Gastroesophageal sphincter (tissue), 4 donors: ENCODE measurements at regions not wholly inside any gene's neighbourhood (a gene's known extent, or its start where the extent isn't known, plus 50 kb on each side); places are given as distances from the start of the nearest gene placed in this dataset.
A peak's percentile ranks its signal among the peaks of the same experiment; 100 is the strongest.

Experiments used
- ATAC-seq: fragments of 150-250 bp; one replicate; pipeline ENCODE4 v1.9.1; 2016; ENCODE audit warnings: mild to moderate bottlenecking, moderate library complexity
- H3K27ac ChIP-seq, 4 donors: fragments of 200-600 bp; sonication (generic) in 3 of 4; 1 replicate in 3 of 4; 2 replicates in 1 of 4; pipeline ENCODE4 v1.5.1; 2016 to 2019
- H3K27me3 ChIP-seq: fragments of 200-600 bp; sonication (generic); one replicate; pipeline ENCODE4 v1.5.1; 2019
- H3K36me3 ChIP-seq, 2 donors: fragments of 200-600 bp; sonication (generic); one replicate each; pipeline ENCODE4 v1.5.1; 2019; ENCODE audit warnings: control low read depth in 1 of 2
- H3K4me1 ChIP-seq, 3 donors: fragments of 200-600 bp; sonication (generic); 1 replicate in 2 of 3; 2 replicates in 1 of 3; pipeline ENCODE4 v1.5.1; 2016 to 2019; ENCODE audit warnings: control low read depth in 2 of 3
- H3K4me3 ChIP-seq, 2 donors: fragments of 200-600 bp; sonication (generic); one replicate each; pipeline ENCODE4 v1.5.1; 2019; ENCODE audit warnings: mild to moderate bottlenecking in 1 of 2, moderate library complexity in 1 of 2
- H3K9me3 ChIP-seq, 3 donors: fragments of 200-600 bp; sonication (generic); one replicate each; pipeline ENCODE4 v1.5.1; 2017 to 2019; ENCODE audit warnings: control low read depth in 2 of 3
- EP300 ChIP-seq: sonication (generic); formaldehyde crosslinking; IDR thresholded peaks from one replicate; pipeline ENCODE4 v1.6.1; 2017; ENCODE audit warnings: antibody characterized with exemption, mild to moderate bottlenecking
- POLR2A ChIP-seq, 2 donors: fragments of 450-650 bp; IDR thresholded peaks; one replicate each; pipeline ENCODE4 v1.6.1; 2017; ENCODE audit warnings: antibody characterized with exemption in 2 of 2, mild to moderate bottlenecking in 2 of 2, moderate library complexity in 1 of 2
- POLR2AphosphoS5 ChIP-seq: sonication (generic); formaldehyde crosslinking; IDR thresholded peaks from one replicate; pipeline ENCODE4 v1.6.1; 2017; ENCODE audit warnings: antibody characterized with exemption
- WGBS, 2 donors: methylation state at CpG; one replicate each; pipeline ENCODE4 v1.1.5; 2018; ENCODE audit warnings: low coverage in 1 of 2; 5-methylcytosine and 5-hydroxymethylcytosine counted together
- TF ChIP-seq, protein P1 (sequence below), 4 experiments: fragments of 200-600 bp in 2 of 4; fragments of 450-650 bp in 2 of 4; sonication (generic) in 1 of 4; IDR thresholded peaks; one replicate each; pipeline ENCODE4 v1.5.1; 2017 to 2019; ENCODE audit warnings: antibody characterized with exemption in 4 of 4, mild to moderate bottlenecking in 2 of 4, moderate library complexity in 2 of 4

DNA sequence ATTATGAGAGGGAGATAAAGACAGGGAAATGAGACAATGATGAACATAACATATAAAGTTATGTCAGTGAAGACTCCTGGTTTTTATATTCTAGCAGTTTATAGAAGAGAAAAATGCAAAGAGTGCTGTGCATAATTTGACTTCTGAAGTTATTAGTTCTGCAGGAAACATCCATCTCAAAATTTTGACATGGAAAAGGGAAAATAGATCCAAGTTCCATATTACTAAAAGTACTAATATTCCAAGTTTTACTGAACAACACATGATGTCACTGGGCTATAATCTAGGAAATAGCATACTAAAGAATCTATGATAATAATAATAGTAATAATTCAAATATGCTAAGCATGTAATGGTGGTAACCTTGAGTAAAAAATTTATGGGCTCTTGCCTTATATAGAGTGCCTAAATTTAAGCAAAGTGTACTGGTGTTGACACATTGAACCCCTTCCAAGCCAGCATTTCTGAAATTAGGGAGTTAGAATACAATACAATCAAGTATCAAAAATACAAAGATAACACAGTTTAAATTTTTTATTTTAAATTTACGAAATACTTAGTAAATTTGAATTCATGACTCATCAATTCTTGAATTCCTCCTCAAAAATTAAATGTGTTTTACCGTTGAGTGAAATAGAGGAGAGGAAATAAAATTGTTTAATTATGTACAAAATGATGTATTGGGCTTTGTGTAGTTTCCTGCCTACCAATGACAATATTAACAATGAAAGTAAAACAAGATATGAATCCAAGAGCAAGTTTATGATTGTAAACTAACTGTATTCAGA, 102.8 kb upstream of the KCND2 start:
- no peak for TF ChIP-seq EP300
- TF ChIP-seq, protein P1, sequence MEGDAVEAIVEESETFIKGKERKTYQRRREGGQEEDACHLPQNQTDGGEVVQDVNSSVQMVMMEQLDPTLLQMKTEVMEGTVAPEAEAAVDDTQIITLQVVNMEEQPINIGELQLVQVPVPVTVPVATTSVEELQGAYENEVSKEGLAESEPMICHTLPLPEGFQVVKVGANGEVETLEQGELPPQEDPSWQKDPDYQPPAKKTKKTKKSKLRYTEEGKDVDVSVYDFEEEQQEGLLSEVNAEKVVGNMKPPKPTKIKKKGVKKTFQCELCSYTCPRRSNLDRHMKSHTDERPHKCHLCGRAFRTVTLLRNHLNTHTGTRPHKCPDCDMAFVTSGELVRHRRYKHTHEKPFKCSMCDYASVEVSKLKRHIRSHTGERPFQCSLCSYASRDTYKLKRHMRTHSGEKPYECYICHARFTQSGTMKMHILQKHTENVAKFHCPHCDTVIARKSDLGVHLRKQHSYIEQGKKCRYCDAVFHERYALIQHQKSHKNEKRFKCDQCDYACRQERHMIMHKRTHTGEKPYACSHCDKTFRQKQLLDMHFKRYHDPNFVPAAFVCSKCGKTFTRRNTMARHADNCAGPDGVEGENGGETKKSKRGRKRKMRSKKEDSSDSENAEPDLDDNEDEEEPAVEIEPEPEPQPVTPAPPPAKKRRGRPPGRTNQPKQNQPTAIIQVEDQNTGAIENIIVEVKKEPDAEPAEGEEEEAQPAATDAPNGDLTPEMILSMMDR (IDR thresholded peaks at IDR 0.05), result no peak
- no peak for TF ChIP-seq POLR2A (IDR thresholded peaks at IDR 0.05)
- TF ChIP-seq POLR2AphosphoS5, result no peak
- no peak overlapping the region for H3K4me3 ChIP-seq
- H3K27ac ChIP-seq, result no peak overlapping the region
- no peak for ATAC-seq
- H3K4me1 ChIP-seq, result peaks cover 0 to 5% (median 3%) of the 10 kb centered on the region in 3 donors
- H3K36me3 ChIP-seq, result no peaks in the 10 kb centered on the region
- H3K27me3 ChIP-seq, result no peaks in the 10 kb centered on the region
- WGBS, 2 donors, result 45 to 52% methylated on average over 2 of the region's 2 CpGs
- H3K9me3 ChIP-seq, result no peaks in the 10 kb centered on the region

DNA sequence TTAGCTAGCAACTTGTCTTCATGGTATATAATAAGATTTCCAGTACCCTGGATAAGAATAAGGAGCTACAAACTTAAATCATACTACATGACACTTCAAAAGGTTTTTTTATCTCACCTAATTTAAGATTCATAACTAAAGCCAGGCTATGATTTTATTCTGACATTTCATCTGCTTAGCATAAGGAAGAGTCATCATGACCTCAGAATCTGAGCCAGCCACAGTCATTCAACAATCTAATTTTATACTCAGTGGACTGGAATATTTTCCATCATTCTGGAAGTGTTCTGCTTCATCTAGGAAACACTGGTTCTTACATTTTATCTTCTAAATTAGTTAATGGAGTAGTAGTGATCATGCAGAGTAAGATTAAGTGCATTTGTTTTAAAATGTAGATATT, 102.1 kb upstream of the KCND2 start:
- peak overlapping the region in 1 of 4 donors; percentile 24 for H3K27ac ChIP-seq

DNA sequence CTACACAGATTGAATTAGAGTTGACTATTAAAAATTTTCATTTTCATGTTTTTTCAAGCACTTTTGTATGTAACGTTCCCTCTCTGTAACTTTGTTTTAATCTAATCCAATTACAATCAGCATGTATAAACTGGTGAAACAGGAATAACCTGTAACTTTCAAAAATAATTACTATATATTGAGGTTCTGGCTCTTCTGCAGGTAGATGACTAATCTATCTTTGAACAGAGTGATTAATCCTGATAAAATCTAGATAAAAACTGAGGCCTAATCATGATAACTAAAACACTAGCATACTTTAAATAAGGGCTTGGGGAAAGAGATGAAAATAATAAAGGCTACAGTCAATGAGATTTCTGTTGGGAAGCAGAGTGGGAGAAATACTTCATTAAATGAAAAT, 101.6 kb upstream of the KCND2 start:
- Histone ChIP-seq H3K36me3 (no peaks in the 10 kb centered on the region), H3K27me3 (no peaks in the 10 kb centered on the region), H3K27ac (no peak overlapping the region), H3K4me1 (peaks cover 0 to 5% (median 3%) of the 10 kb centered on the region in 3 donors), H3K4me3 (no peak overlapping the region), H3K9me3 (no peaks in the 10 kb centered on the region)
- ATAC-seq, result no peak
- TF ChIP-seq, protein P1 (IDR thresholded peaks at IDR 0.05), result no peak
- TF ChIP-seq POLR2AphosphoS5 (no peak), POLR2A (IDR thresholded peaks at IDR 0.05) (no peak), EP300 (no peak)
- WGBS, 2 donors, result 50 to 73% methylated on average over 1 of the region's 1 CpG

More for the DNA sequence above, 102.1 kb upstream of the KCND2 start:
- peak; percentile 57 for ATAC-seq
- Histone ChIP-seq H3K4me1 (peaks cover 0 to 5% (median 3%) of the 10 kb centered on the region in 3 donors), H3K4me3 (no peak overlapping the region), H3K27me3 (no peaks in the 10 kb centered on the region), H3K9me3 (no peaks in the 10 kb centered on the region), H3K36me3 (no peaks in the 10 kb centered on the region)
- TF ChIP-seq EP300 (no peak), POLR2AphosphoS5 (no peak), POLR2A (IDR thresholded peaks at IDR 0.05) (no peak)
- TF ChIP-seq, protein P1 (IDR thresholded peaks at IDR 0.05), result no peak

DNA sequence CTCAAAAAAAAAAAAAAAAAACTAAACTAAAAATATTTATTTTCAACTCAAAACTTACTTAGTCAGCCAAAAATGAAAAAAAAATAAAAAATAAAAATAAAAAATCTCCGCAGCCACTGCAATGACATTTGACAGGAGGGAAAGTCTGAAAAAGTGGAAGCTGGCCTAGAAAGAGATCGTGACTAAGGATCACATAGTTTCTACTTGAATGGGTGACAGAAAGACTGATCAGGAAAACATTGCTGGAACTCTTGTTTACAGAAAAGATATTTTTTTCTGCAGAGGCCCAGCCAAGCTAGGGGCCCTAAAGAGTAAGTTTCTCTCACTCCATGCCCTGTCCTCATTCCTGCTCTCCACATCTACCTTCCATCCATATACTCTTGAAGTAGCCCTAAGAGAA, 92.8 kb upstream of the KCND2 start:
- no peaks in the 10 kb centered on the region for H3K9me3 ChIP-seq
- H3K27ac ChIP-seq, result no peak overlapping the region
- 45 to 66% methylated on average over 2 of the region's 2 CpGs for WGBS, 2 donors
- H3K36me3 ChIP-seq, result no peaks in the 10 kb centered on the region
- peaks cover 0 to 5% (median 0%) of the 10 kb centered on the region in 3 donors for H3K4me1 ChIP-seq
- no peaks in the 10 kb centered on the region for H3K27me3 ChIP-seq
- peak; percentile 39 for ATAC-seq
- TF ChIP-seq EP300 (no peak), POLR2AphosphoS5 (no peak), POLR2A (IDR thresholded peaks at IDR 0.05) (no peak)
- TF ChIP-seq, protein P1 (IDR thresholded peaks at IDR 0.05), result no peak
- no peak overlapping the region for H3K4me3 ChIP-seq

DNA sequence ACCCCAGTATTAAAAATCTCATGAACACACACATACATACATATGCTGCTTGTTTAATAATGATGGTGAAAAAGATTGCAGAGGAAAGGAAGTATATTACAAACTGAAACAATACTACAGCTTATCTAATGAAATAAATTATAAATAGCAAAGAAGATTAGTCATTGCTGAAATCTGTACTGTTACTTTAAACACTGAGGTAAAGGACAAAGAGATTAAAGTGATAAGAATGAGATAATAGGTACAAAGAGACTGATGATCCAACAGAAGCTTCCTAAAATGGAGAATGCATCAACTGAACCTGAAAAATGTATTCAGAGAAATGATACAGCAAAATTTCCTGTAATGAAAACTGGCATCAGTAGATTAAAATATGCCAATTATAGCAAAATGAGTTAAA, 91.5 kb upstream of the KCND2 start:
- H3K9me3 ChIP-seq, result no peaks in the 10 kb centered on the region
- no peak overlapping the region for H3K4me3 ChIP-seq
- no peak for ATAC-seq
- no peak overlapping the region for H3K27ac ChIP-seq
- no peak for TF ChIP-seq POLR2A (IDR thresholded peaks at IDR 0.05)
- TF ChIP-seq, protein P1 (IDR thresholded peaks at IDR 0.05), result no peak
- TF ChIP-seq EP300, result no peak
- H3K4me1 ChIP-seq, result peaks cover 0 to 13% (median 0%) of the 10 kb centered on the region in 3 donors
- no peaks in the 10 kb centered on the region for H3K36me3 ChIP-seq
- no peaks in the 10 kb centered on the region for H3K27me3 ChIP-seq
